GM12878 (cell line): ENCODE measurements at regions not wholly inside any gene's neighbourhood (a gene's known extent, or its start where the extent isn't known, plus 50 kb on each side); places are given as distances from the start of the nearest gene placed in this dataset.

ENCODE experiments used
- ATAC-seq: fragments of 200-7000 bp; cut with Tn5 transposase; 3 replicates; pipeline ENCODE4 v1.9.1; 2020; ENCODE audit warnings: mild to moderate bottlenecking, moderate library complexity
- BruUV-seq: library from RNA; stranded (reverse); fragments of 400-500 nt; replicated peaks from 2 replicates; lab custom pipeline; 2021; lab: Mats Ljungman, UMichigan
- CTCF ChIA-PET: fragments of 300-600 bp; sonication (Branson Sonifier 250); formaldehyde crosslinking; extraction: SDS; loops from one replicate; lab custom pipeline; 2021; ENCODE audit warnings: inconsistent platforms; lab: Yijun Ruan, JAX
- POLR2A ChIA-PET: fragments of 350-600 bp; formaldehyde crosslinking; extraction: SDS; loops from one replicate; lab custom pipeline; 2021; ENCODE audit warnings: inconsistent platforms; lab: Charles Lee
- RAD21 ChIA-PET: fragments of 300-600 bp; sonication (Branson Sonifier 250); formaldehyde crosslinking; loops from one replicate; lab custom pipeline; 2023; ENCODE audit warnings: antibody characterized with exemption; ENCODE audit not compliant: unreplicated experiment; lab: Charles Lee
- SMC1A ChIA-PET: fragments of 300-600 bp; sonication (Branson Sonifier 250); formaldehyde crosslinking; loops from one replicate; lab custom pipeline; 2023; ENCODE audit not compliant: unreplicated experiment, uncharacterized antibody; lab: Charles Lee
- DNase-seq: peaks from one replicate; pipeline ENCODE4 v3.0.0-alpha.2; 2011; ENCODE audit warnings: low read depth, low spot score
- FAIRE-seq: peaks from 3 replicates; lab custom pipeline; 2011; peaks lifted over from hg19 to GRCh38; lab: Jason Lieb, UNC
- H2AFZ ChIP-seq: 2 replicates; pipeline ENCODE4 v1.6.0; 2011; ENCODE audit warnings: low read depth, low read length, control low read depth; ENCODE audit not compliant: control insufficient read depth
- H3K27ac ChIP-seq: 2 replicates; pipeline ENCODE4 v1.5.1; 2011; ENCODE audit warnings: control low read depth; ENCODE audit not compliant: control insufficient read depth, insufficient read depth
- H3K27me3 ChIP-seq, 2 experiments: replicated peaks in 1 of 2; 2 replicates each; pipeline versions ENCODE4 v1.6.0 to v1.6.1; 2011; ENCODE audit warnings: low read length in 1 of 2; ENCODE audit not compliant: control insufficient read depth in 2 of 2, insufficient read depth in 2 of 2
- H3K36me3 ChIP-seq, 2 experiments: 2 replicates each; pipeline ENCODE4 v1.5.1; 2011; ENCODE audit warnings: low read length in 1 of 2; ENCODE audit not compliant: control insufficient read depth in 2 of 2, insufficient read depth in 2 of 2
- H3K4me1 ChIP-seq: 2 replicates; pipeline ENCODE4 v1.6.1; 2011; ENCODE audit warnings: mild to moderate bottlenecking, low read length, moderate library complexity, mixed read lengths; ENCODE audit not compliant: control insufficient read depth, insufficient read depth
- H3K4me2 ChIP-seq: 2 replicates; pipeline ENCODE4 v1.6.0; 2011; ENCODE audit warnings: control low read depth; ENCODE audit not compliant: control insufficient read depth, insufficient read depth
- H3K4me3 ChIP-seq: fragments of 200-600 bp; sonication (generic); 2 replicates; pipeline ENCODE4 v1.5.1; 2016
- H3K79me2 ChIP-seq: 2 replicates; pipeline ENCODE4 v1.6.0; 2011; ENCODE audit warnings: low read length; ENCODE audit not compliant: control insufficient read depth, insufficient read depth
- H3K9ac ChIP-seq: 2 replicates; pipeline ENCODE4 v1.8.0; 2011; ENCODE audit warnings: low read length, control low read depth, mixed read lengths; ENCODE audit not compliant: control insufficient read depth, insufficient read depth
- H3K9me3 ChIP-seq: replicated peaks from 3 replicates; pipeline ENCODE4 v1.5.1; 2011; ENCODE audit warnings: mild to moderate bottlenecking, low read length; ENCODE audit not compliant: control insufficient read depth, insufficient read depth
- H4K20me1 ChIP-seq: 2 replicates; pipeline ENCODE4 v1.6.0; 2011; ENCODE audit not compliant: control insufficient read depth, insufficient read depth
- CBX3 ChIP-seq: fragments of 200-600 bp; sonication (generic); IDR thresholded peaks from 2 replicates; pipeline ENCODE4 v1.6.1; 2016; ENCODE audit warnings: low read depth, borderline replicate concordance
- CHD1 ChIP-seq: IDR thresholded peaks from 2 replicates; pipeline ENCODE4 v1.6.1; 2012; ENCODE audit warnings: low read depth, low read length, improper control_type of control experiment
- NBN ChIP-seq: fragments of 450-650 bp; IDR thresholded peaks from 2 replicates; pipeline ENCODE4 v1.6.1; 2016
- NFIC ChIP-seq: IDR thresholded peaks from 2 replicates; pipeline ENCODE4 v1.6.1; 2012; ENCODE audit warnings: low read depth, mild to moderate bottlenecking, inconsistent platforms, low read length, moderate library complexity
- RFX5 ChIP-seq: IDR thresholded peaks from 2 replicates; pipeline ENCODE4 v1.6.1; 2011; ENCODE audit warnings: low read depth, low read length, improper control_type of control experiment
- TCF3 ChIP-seq: IDR thresholded peaks from 2 replicates; pipeline ENCODE4 v1.6.1; 2012; ENCODE audit warnings: low read depth, mild to moderate bottlenecking, low read length, borderline replicate concordance; ENCODE audit not compliant: insufficient read depth
- YY1 ChIP-seq: IDR thresholded peaks from 2 replicates; pipeline ENCODE4 v1.6.1; 2011; ENCODE audit warnings: low read depth, mild to moderate bottlenecking, low read length
- ZBED1 ChIP-seq: IDR thresholded peaks from 2 replicates; pipeline ENCODE4 v1.6.1; 2016; ENCODE audit warnings: borderline replicate concordance
- ZNF687 ChIP-seq: fragments of 450-650 bp; IDR thresholded peaks from 2 replicates; pipeline ENCODE4 v1.6.1; 2017; ENCODE audit warnings: mild to moderate bottlenecking, moderate library complexity
- WGBS: methylation state at CpG from one replicate; pipeline ENCODE4 v1.1.6; 2016; ENCODE audit warnings: low lambda C conversion rate; ENCODE audit not compliant: insufficient replicate concordance, insufficient coverage; ENCODE audit errors: missing lambda C conversion rate; 5-methylcytosine and 5-hydroxymethylcytosine counted together
- in situ Hi-C: fragments of 300-500 bp; cut with MboI; formaldehyde crosslinking; loops from 9 replicates; pipeline ENCODE4 v1.14.3; 2018; ENCODE audit warnings: mixed read lengths
- intact Hi-C: fragments of 100-400 bp; cut with micrococcal nuclease; formaldehyde crosslinking; loops from one replicate; pipeline ENCODE4 v1.14.2; 2022; ENCODE audit not compliant: unreplicated experiment

GRCh38 chr9:84463272-84463671 is 122.7 kb upstream of the SLC28A3 start:
- POLR2A ChIA-PET: no interaction called here
- intact Hi-C loops (no loop called here), in situ Hi-C loops (loop anchor here (25.0 kb wide), 1 partner anchor 101 kb away; no protein-coding TSS in a partner anchor)
- FAIRE-seq (no peak), ATAC-seq (no peak; the same call in 2 of the 3 replicates), DNase-seq (no peak)
- WGBS: 0% methylated on average over 3 of the region's 3 CpGs
- Histone ChIP-seq H3K36me3 (no peaks in the 10 kb centered on the region), H2AFZ (no peak overlapping the region), H3K27ac (no peak overlapping the region), H3K79me2 (no peaks in the 10 kb centered on the region), H4K20me1 (no peaks in the 10 kb centered on the region), H3K9ac (no peak overlapping the region), H3K27me3 (no peaks in the 10 kb centered on the region), H3K4me3 (no peak overlapping the region), H3K9me3 (no peaks in the 10 kb centered on the region), H3K4me1 (no peaks in the 10 kb centered on the region), H3K4me2 (no peak overlapping the region)
- CTCF ChIA-PET: interaction anchor here (0.6 to 1.0 kb wide), 2 partner anchors 28 to 36 kb away, joined by 3 to 5 read pairs; no protein-coding TSS in a partner anchor
- SMC1A ChIA-PET: no interaction called here
- no peak for TF ChIP-seq TCF3
- no peak for TF ChIP-seq RFX5
- no peak for TF ChIP-seq YY1
- no peak for TF ChIP-seq ZNF687
- TF ChIP-seq ZBED1: no peak
- TF ChIP-seq CHD1: no peak
- TF ChIP-seq CBX3: no peak
- no peak for TF ChIP-seq NFIC
- TF ChIP-seq NBN: no peak
- RAD21 ChIA-PET: no interaction called here
- BruUV-seq: no TSS peak
